SK-N-SH (cell line): ENCODE measurements at regions not wholly inside any gene's neighbourhood (a gene's known extent, or its start where the extent isn't known, plus 50 kb on each side); places are given as distances from the start of the nearest gene placed in this dataset.

Experiments
- CTCF ChIA-PET: fragments of 300-600, 350-600 bp; formaldehyde crosslinking; extraction: SDS; loops from one replicate; lab custom pipeline; 2021; lab: Yijun Ruan, JAX
- POLR2A ChIA-PET: fragments of 350-600 bp; sonication (Branson Sonifier 250); formaldehyde crosslinking; extraction: SDS; loops from one replicate; lab custom pipeline; 2020; ENCODE audit warnings: antibody characterized with exemption, inconsistent platforms; lab: Yijun Ruan, JAX
- DNase-seq: peaks from one replicate; pipeline ENCODE4 v3.0.0; 2012
- H2AFZ ChIP-seq: fragments of 200-600 bp; sonication (generic); 2 replicates; pipeline ENCODE4 v1.8.1; 2016; ENCODE audit warnings: antibody characterized with exemption, mild to moderate bottlenecking, low read depth
- H3F3A ChIP-seq: fragments of 200-600 bp; sonication (generic); replicated peaks from 2 replicates; pipeline ENCODE3; 2016; ENCODE audit warnings: antibody characterized with exemption, mild to moderate bottlenecking; ENCODE audit not compliant: insufficient read depth
- H3K27ac ChIP-seq, 2 experiments: fragments of 200-500 bp in 1 of 2; fragments of 200-600 bp in 1 of 2; sonication (Bioruptor generic) in 1 of 2; sonication (generic), shearing (Covaris generic) in 1 of 2; 2 replicates each; pipeline versions ENCODE4 v1.5.1 to v1.6.1; 2014 to 2016; ENCODE audit warnings: low read depth in 2 of 2, inconsistent platforms in 1 of 2, low read length in 1 of 2, mild to moderate bottlenecking in 1 of 2, mixed read lengths in 1 of 2
- H3K27me3 ChIP-seq: fragments of 200-600 bp; sonication (generic), shearing (Covaris generic); 2 replicates; pipeline ENCODE4 v1.6.1; 2016; ENCODE audit warnings: mixed run types; ENCODE audit not compliant: insufficient read depth
- H3K36me3 ChIP-seq, 2 experiments: fragments of 200-500 bp in 1 of 2; fragments of 200-600 bp in 1 of 2; sonication (Bioruptor generic) in 1 of 2; sonication (generic) in 1 of 2; replicated peaks in 1 of 2; 2 replicates each; pipeline versions ENCODE3 to v1.5.1; 2014 to 2016; ENCODE audit warnings: low read length in 1 of 2, mild to moderate bottlenecking in 1 of 2; ENCODE audit not compliant: insufficient read depth in 2 of 2, control insufficient read depth in 1 of 2
- H3K4me1 ChIP-seq, 2 experiments: fragments of 200-500 bp in 1 of 2; fragments of 200-600 bp in 1 of 2; sonication (Bioruptor generic) in 1 of 2; sonication (generic), shearing (Covaris generic) in 1 of 2; 2 replicates each; pipeline versions ENCODE4 v1.5.1 to v1.6.1; 2014 to 2016; ENCODE audit warnings: low read depth in 1 of 2, low read length in 1 of 2, mixed run types in 1 of 2; ENCODE audit not compliant: insufficient read depth in 2 of 2, control insufficient read depth in 1 of 2
- H3K4me2 ChIP-seq: fragments of 200-600 bp; sonication (generic), shearing (Covaris generic); 2 replicates; pipeline ENCODE4 v1.6.1; 2017; ENCODE audit warnings: mixed run types
- H3K4me3 ChIP-seq, 2 experiments: fragments of 200-500 bp in 1 of 2; fragments of 200-600 bp in 1 of 2; sonication (Bioruptor generic) in 1 of 2; sonication (generic), shearing (Covaris generic) in 1 of 2; 2 replicates each; pipeline versions ENCODE4 v1.5.1 to v1.8.1; 2014 to 2016; ENCODE audit warnings: low read depth in 2 of 2, inconsistent platforms in 1 of 2, low read length in 1 of 2, mild to moderate bottlenecking in 1 of 2, mixed read lengths in 1 of 2, moderate library complexity in 1 of 2
- H3K79me2 ChIP-seq: fragments of 200-600 bp; sonication (generic); 2 replicates; pipeline ENCODE4 v1.8.1; 2017; ENCODE audit warnings: mild to moderate bottlenecking; ENCODE audit not compliant: insufficient read depth
- H3K9ac ChIP-seq: fragments of 200-600 bp; sonication (generic); 2 replicates; pipeline ENCODE4 v1.6.1; 2017; ENCODE audit warnings: mixed run types
- H3K9me2 ChIP-seq: fragments of 200-600 bp; sonication (generic); 2 replicates; pipeline ENCODE4 v1.6.1; 2017; ENCODE audit warnings: mixed run types
- H3K9me3 ChIP-seq: fragments of 200-600 bp; sonication (generic); 2 replicates; pipeline ENCODE4 v1.6.1; 2017; ENCODE audit warnings: mixed run types, mild to moderate bottlenecking, moderate library complexity
- H4K20me1 ChIP-seq: fragments of 200-600 bp; sonication (generic); 2 replicates; pipeline ENCODE4 v1.6.1; 2017; ENCODE audit warnings: mild to moderate bottlenecking, mixed run types; ENCODE audit not compliant: insufficient read depth
- CHD2 ChIP-seq: fragments of 150-350 bp; IDR thresholded peaks from 2 replicates; pipeline ENCODE4 v1.6.1; 2018; ENCODE audit warnings: low read length; ENCODE audit not compliant: partially characterized antibody
- CTCF ChIP-seq: fragments of 200-600 bp; sonication (generic); IDR thresholded peaks from 2 replicates; pipeline ENCODE4 v1.6.1; 2017; ENCODE audit warnings: antibody characterized with exemption, mild to moderate bottlenecking, moderate library complexity
- EP300 ChIP-seq, 2 experiments: IDR thresholded peaks; 2 replicates each; pipeline versions ENCODE4 v1.4.0 to v1.6.1; 2012; ENCODE audit warnings: borderline replicate concordance in 1 of 2, low read depth in 1 of 2, low read length in 1 of 2
- FOXJ3 ChIP-seq: sonication (generic); formaldehyde crosslinking; IDR thresholded peaks from 2 replicates; pipeline ENCODE4 v1.5.1; 2020; ENCODE audit warnings: mild to moderate bottlenecking, missing genetic modification reagents
- GATA2 ChIP-seq: sonication (generic); formaldehyde crosslinking; IDR thresholded peaks from 2 replicates; pipeline ENCODE4 v1.5.0; 2020; ENCODE audit warnings: mild to moderate bottlenecking, missing genetic modification reagents
- JUND ChIP-seq: IDR thresholded peaks from 2 replicates; pipeline ENCODE4 v1.4.0; 2012
- MAX ChIP-seq: IDR thresholded peaks from 2 replicates; pipeline ENCODE4 v1.4.0; 2012; ENCODE audit warnings: low read depth
- NFIC ChIP-seq: IDR thresholded peaks from 2 replicates; pipeline ENCODE4 v1.4.0; 2012; ENCODE audit warnings: borderline replicate concordance
- PBX3 ChIP-seq: IDR thresholded peaks from 2 replicates; pipeline ENCODE4; 2012
- POLR2AphosphoS5 ChIP-seq: IDR thresholded peaks from 2 replicates; pipeline ENCODE4 v1.6.1; 2012; ENCODE audit warnings: low read depth, low read length
- RAD21 ChIP-seq: IDR thresholded peaks from 2 replicates; pipeline ENCODE4 v1.6.1; 2012; ENCODE audit warnings: mild to moderate bottlenecking, low read length
- RCOR1 ChIP-seq: fragments of 150-350 bp; IDR thresholded peaks from 2 replicates; pipeline ENCODE4 v1.6.1; 2017; ENCODE audit warnings: antibody characterized with exemption, low read length
- RXRA ChIP-seq: IDR thresholded peaks from 2 replicates; pipeline ENCODE4 v1.4.0; 2012; ENCODE audit warnings: low read depth, mild to moderate bottlenecking, borderline replicate concordance
- SMC3 ChIP-seq: IDR thresholded peaks from 2 replicates; pipeline ENCODE4 v1.6.1; 2012; ENCODE audit warnings: low read depth, low read length, improper control_type of control experiment
- TCF12 ChIP-seq: IDR thresholded peaks from 2 replicates; pipeline ENCODE4 v1.4.0; 2012
- TEAD4 ChIP-seq: IDR thresholded peaks from 2 replicates; pipeline ENCODE4 v1.4.0; 2012; ENCODE audit warnings: mild to moderate bottlenecking, borderline replicate concordance; ENCODE audit not compliant: insufficient read depth
- USF1 ChIP-seq: IDR thresholded peaks from 2 replicates; pipeline ENCODE4 v1.4.0; 2012; ENCODE audit warnings: low read depth, borderline replicate concordance
- YY1 ChIP-seq: IDR thresholded peaks from 2 replicates; pipeline ENCODE4 v1.4.0; 2012; ENCODE audit warnings: low read depth, mild to moderate bottlenecking
- WGBS: methylation state at CpG from one replicate; pipeline ENCODE4 v1.1.6; 2017; ENCODE audit warnings: low lambda C conversion rate; 5-methylcytosine and 5-hydroxymethylcytosine counted together

- CTCF ChIA-PET = no interaction called here
- no peak for TF ChIP-seq USF1
- TF ChIP-seq, all 33 proteins: peak for 0
- Histone ChIP-seq H3K36me3 (no peaks in the 10 kb centered on the region), H3K4me2 (no peak overlapping the region), H3F3A (peaks cover 20% of the 10 kb centered on the region), H4K20me1 (no peaks in the 10 kb centered on the region), H2AFZ (peak overlapping the region; percentile 8; the same call in 1 of the 2 replicates), H3K9me3 (no peaks in the 10 kb centered on the region), H3K4me3 (no peak overlapping the region), H3K9ac (no peak overlapping the region), H3K79me2 (no peaks in the 10 kb centered on the region; the same call in 1 of the 2 replicates), H3K4me1 (peaks cover 0 to 15% of the 10 kb centered on the region in 2 experiments; a peak in 2 of 4 replicates), H3K27ac (peak overlapping the region in 1 of 2 experiments; percentile 88; a peak in 2 of 4 replicates), H3K9me2 (no peaks in the 10 kb centered on the region), H3K27me3 (no peaks in the 10 kb centered on the region)
- POLR2A ChIA-PET = no interaction called here
- no peak for DNase-seq
- 94% methylated on average over 10 of the region's 10 CpGs for WGBS
Measured at GRCh38 chr10:3893901-3894563, 109.0 kb upstream of the KLF6 start.

GRCh38 chr10:3892440-3893425 lies 107.7 kb upstream of the KLF6 start:
- Histone ChIP-seq H3K4me1 (peaks cover 0 to 20% of the 10 kb centered on the region in 2 experiments; a peak in 2 of 4 replicates), H3K9me3 (no peaks in the 10 kb centered on the region), H3K9ac (no peak overlapping the region), H3F3A (peaks cover 27% of the 10 kb centered on the region), H3K79me2 (no peaks in the 10 kb centered on the region; the same call in 1 of the 2 replicates), H3K4me2 (no peak overlapping the region), H2AFZ (no peak overlapping the region), H4K20me1 (no peaks in the 10 kb centered on the region), H3K4me3 (no peak overlapping the region), H3K27ac (peak overlapping the region in 1 of 2 experiments; percentile 67; a peak in 2 of 4 replicates), H3K27me3 (no peaks in the 10 kb centered on the region), H3K9me2 (no peaks in the 10 kb centered on the region), H3K36me3 (no peaks in the 10 kb centered on the region)
- TF ChIP-seq TCF12 (peak; percentile 33; the same call in 1 of the 2 replicates), RAD21 (no peak), EP300 (IDR thresholded peaks at IDR 0.05; ENCODE audit: borderline replicate concordance in 1 of 2, low read depth in 1 of 2, low read length in 1 of 2) (no peak), CHD2 (no peak), MAX (peak; percentile 45; the same call in 1 of the 2 replicates), GATA2 (CRISPR knock-in tag) (no peak), JUND (peak; percentile 44; the same call in 1 of the 2 replicates), RXRA (0 out of 2 replicates have a peak, but pooled peaks have one; percentile 12), RCOR1 (no peak), SMC3 (no peak), YY1 (no peak), USF1 (no peak), TEAD4 (no peak), CTCF (no peak), FOXJ3 (CRISPR knock-in tag) (no peak), POLR2AphosphoS5 (no peak), PBX3 (peak; percentile 79), NFIC (no peak)
- no peak for DNase-seq
- 96% methylated on average over 5 of the region's 9 CpGs for WGBS
- POLR2A ChIA-PET = interaction anchor here (0.5 kb wide), 1 partner anchor 10 kb away, joined by 3 read pairs; no protein-coding TSS in a partner anchor
- CTCF ChIA-PET = no interaction called here
